ENCODE measurements at regions not wholly inside any gene's neighbourhood (a gene's known extent, or its start where the extent isn't known, plus 50 kb on each side); places are given as distances from the start of the nearest gene placed in this dataset.

DNA sequence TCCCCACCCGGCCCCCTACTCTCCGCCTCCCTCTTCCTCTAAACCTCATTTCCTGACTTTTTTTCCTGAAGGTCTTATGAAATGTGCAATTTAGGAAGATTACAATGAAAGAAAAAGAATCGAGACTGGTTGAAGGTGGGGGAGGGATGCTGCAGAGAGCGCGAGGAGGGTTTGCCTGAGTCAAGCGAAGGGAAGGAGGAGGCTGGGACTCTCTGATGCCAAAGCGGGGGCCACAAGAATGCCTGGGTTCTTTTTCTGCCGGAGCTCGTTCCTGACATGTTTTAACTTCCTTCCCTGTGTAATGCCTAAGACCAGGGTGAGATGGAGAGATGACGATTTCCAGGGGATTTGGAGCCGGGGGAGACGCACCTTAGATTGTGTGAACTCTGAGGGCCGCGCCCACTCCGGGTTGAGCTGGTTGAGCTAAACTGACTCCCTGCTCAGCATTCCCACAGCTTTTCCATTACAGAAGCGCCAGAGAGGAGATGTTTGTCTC, 270.5 kb upstream of the SORL1-AS1 start:
- Histone ChIP-seq H3K27me3 (ENCODE audit: insufficient read depth, low read length) (no peaks in the 10 kb centered on the region), H3K79me2 (ENCODE audit: insufficient read depth, low read length) (no peaks in the 10 kb centered on the region), H2AFZ (ENCODE audit: low read length) (peak overlapping the region; percentile 86), H3K4me2 (ENCODE audit: insufficient read depth, low read length) (peak overlapping the region; percentile 81), H3K27ac (ENCODE audit: low read depth, low read length) (no peak overlapping the region), H3K36me3 (ENCODE audit: insufficient read depth, low read length) (no peaks in the 10 kb centered on the region), H4K20me1 (ENCODE audit: insufficient read depth, low read length) (no peaks in the 10 kb centered on the region), H3K4me1 (ENCODE audit: insufficient read depth, low read length) (no peaks in the 10 kb centered on the region), H3K9me3 (ENCODE audit: low read depth, low read length) (no peaks in the 10 kb centered on the region), H3K4me3 (ENCODE audit: insufficient read depth, low read length) (peak overlapping the region; percentile 70)
- peak; percentile 69 for DNase-seq (ENCODE audit: insufficient read length, low spot score, missing footprints)
- TF ChIP-seq, protein P1, sequence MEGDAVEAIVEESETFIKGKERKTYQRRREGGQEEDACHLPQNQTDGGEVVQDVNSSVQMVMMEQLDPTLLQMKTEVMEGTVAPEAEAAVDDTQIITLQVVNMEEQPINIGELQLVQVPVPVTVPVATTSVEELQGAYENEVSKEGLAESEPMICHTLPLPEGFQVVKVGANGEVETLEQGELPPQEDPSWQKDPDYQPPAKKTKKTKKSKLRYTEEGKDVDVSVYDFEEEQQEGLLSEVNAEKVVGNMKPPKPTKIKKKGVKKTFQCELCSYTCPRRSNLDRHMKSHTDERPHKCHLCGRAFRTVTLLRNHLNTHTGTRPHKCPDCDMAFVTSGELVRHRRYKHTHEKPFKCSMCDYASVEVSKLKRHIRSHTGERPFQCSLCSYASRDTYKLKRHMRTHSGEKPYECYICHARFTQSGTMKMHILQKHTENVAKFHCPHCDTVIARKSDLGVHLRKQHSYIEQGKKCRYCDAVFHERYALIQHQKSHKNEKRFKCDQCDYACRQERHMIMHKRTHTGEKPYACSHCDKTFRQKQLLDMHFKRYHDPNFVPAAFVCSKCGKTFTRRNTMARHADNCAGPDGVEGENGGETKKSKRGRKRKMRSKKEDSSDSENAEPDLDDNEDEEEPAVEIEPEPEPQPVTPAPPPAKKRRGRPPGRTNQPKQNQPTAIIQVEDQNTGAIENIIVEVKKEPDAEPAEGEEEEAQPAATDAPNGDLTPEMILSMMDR (IDR thresholded peaks at IDR 0.05; ENCODE audit: extremely low read depth, low read depth, low read length) = no peak

DNA sequence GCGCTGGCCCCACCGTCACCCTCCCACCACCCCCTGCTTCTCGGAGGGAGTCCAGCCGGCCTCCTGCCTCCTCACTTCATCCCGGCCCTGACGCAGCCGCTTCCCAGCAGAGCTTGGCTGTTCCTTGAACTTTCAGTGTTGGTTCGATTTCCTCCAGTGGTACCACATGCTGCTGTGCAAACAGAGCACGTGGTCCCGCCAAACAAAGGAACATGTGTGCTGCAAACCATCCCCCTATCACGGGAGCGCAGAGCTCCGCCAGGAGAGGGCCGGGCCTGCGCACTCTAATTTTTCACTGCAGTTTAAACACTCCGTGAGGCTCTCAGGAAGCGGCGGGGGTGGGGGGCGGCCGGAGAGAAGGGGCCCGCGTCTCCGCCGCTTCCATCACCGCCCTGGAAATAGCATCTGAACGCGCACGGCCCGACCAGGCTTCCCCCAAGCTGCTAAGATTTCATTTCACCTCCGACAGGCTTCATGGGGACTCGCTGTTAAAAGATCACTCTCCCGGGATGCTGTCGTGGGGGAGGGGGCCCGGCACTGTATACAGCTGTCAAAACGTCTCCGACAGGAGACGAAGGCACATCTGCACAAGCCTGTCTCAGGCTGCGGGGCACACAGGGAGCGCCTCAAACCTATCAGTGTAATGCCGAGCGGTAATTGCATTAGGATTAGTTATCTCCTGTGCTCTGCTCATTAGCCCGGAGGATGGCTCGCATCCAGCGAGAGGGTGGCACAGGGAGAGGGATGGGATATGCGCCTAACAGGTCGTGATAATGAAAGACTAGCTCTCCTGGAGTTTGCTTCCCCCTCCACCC, 269.9 kb upstream of the SORL1-AS1 start:
- Histone ChIP-seq H3K36me3 (ENCODE audit: insufficient read depth, low read length) (no peaks in the 10 kb centered on the region), H3K9me3 (ENCODE audit: low read depth, low read length) (no peaks in the 10 kb centered on the region), H4K20me1 (ENCODE audit: insufficient read depth, low read length) (no peaks in the 10 kb centered on the region), H3K4me2 (ENCODE audit: insufficient read depth, low read length) (peak overlapping the region; percentile 81), H3K79me2 (ENCODE audit: insufficient read depth, low read length) (no peaks in the 10 kb centered on the region), H2AFZ (ENCODE audit: low read length) (peak overlapping the region; percentile 86), H3K4me1 (ENCODE audit: insufficient read depth, low read length) (no peaks in the 10 kb centered on the region), H3K4me3 (ENCODE audit: insufficient read depth, low read length) (peak overlapping the region; percentile 70), H3K27me3 (ENCODE audit: insufficient read depth, low read length) (no peaks in the 10 kb centered on the region), H3K27ac (ENCODE audit: low read depth, low read length) (no peak overlapping the region)
- peak; percentile 88 for DNase-seq (ENCODE audit: insufficient read length, low spot score, missing footprints)
- TF ChIP-seq, protein P1 (IDR thresholded peaks at IDR 0.05; ENCODE audit: extremely low read depth, low read depth, low read length) = no peak

DNA sequence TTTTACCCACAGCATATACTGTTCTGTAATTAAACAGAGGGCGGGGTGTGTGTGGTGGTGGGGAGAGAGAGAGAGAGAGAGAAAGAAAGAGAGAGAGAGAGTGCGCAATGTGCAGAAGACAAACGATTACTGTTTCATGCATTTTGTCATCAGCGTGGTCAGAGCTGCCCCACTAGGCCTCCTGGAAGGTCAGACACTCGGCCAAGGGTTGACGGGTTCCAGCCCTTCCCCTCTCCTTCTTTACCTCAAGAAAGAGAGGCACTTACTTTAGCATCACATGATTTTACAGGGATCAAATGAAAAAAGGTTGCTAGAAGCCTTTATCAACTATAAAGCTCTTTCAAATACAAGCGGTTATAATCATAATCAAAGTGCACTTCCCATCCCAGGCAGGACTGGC, 269.2 kb upstream of the SORL1-AS1 start:
- H3K4me3 ChIP-seq (ENCODE audit: insufficient read depth, low read length) = peak overlapping the region; percentile 70

DNA sequence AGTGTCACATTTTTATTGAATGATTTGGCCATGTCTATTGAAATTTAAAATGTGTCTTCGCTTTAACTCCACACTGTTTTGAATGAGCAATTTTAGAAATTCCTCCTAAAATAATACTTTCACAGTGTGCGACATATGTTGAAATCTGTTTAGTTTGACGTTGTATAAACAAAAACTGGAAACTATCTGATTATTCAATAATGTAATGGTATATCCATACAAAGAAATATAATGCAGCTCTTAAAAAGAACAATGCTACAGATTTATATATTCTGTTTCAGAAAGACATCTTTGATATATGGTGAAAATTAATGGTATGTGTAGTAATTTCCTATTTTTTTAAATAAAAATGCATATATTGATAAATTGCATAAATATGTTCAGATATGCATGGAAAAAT, 268.7 kb upstream of the SORL1-AS1 start:
- no peaks in the 10 kb centered on the region for H3K27me3 ChIP-seq (ENCODE audit: insufficient read depth, low read length)
- H3K4me3 ChIP-seq (ENCODE audit: insufficient read depth, low read length) = no peak overlapping the region
- no peak for DNase-seq (ENCODE audit: insufficient read length, low spot score, missing footprints)
- no peak overlapping the region for H3K4me2 ChIP-seq (ENCODE audit: insufficient read depth, low read length)
- no peak overlapping the region for H3K27ac ChIP-seq (ENCODE audit: low read depth, low read length)
- no peaks in the 10 kb centered on the region for H3K36me3 ChIP-seq (ENCODE audit: insufficient read depth, low read length)
- H3K9me3 ChIP-seq (ENCODE audit: low read depth, low read length) = no peaks in the 10 kb centered on the region
- H2AFZ ChIP-seq (ENCODE audit: low read length) = no peak overlapping the region
- TF ChIP-seq, protein P1 (IDR thresholded peaks at IDR 0.05; ENCODE audit: extremely low read depth, low read depth, low read length) = no peak
- no peaks in the 10 kb centered on the region for H3K79me2 ChIP-seq (ENCODE audit: insufficient read depth, low read length)
- H3K4me1 ChIP-seq (ENCODE audit: insufficient read depth, low read length) = no peaks in the 10 kb centered on the region
- H4K20me1 ChIP-seq (ENCODE audit: insufficient read depth, low read length) = no peaks in the 10 kb centered on the region

More for the DNA sequence above, 269.2 kb upstream of the SORL1-AS1 start:
- no peak for DNase-seq (ENCODE audit: insufficient read length, low spot score, missing footprints)
- Histone ChIP-seq H3K27ac (ENCODE audit: low read depth, low read length) (no peak overlapping the region), H3K27me3 (ENCODE audit: insufficient read depth, low read length) (no peaks in the 10 kb centered on the region), H3K9me3 (ENCODE audit: low read depth, low read length) (no peaks in the 10 kb centered on the region), H4K20me1 (ENCODE audit: insufficient read depth, low read length) (no peaks in the 10 kb centered on the region), H3K4me1 (ENCODE audit: insufficient read depth, low read length) (no peaks in the 10 kb centered on the region), H3K4me2 (ENCODE audit: insufficient read depth, low read length) (peak overlapping the region; percentile 81), H3K36me3 (ENCODE audit: insufficient read depth, low read length) (no peaks in the 10 kb centered on the region), H3K79me2 (ENCODE audit: insufficient read depth, low read length) (no peaks in the 10 kb centered on the region), H2AFZ (ENCODE audit: low read length) (peak overlapping the region; percentile 86)
- TF ChIP-seq, protein P1 (IDR thresholded peaks at IDR 0.05; ENCODE audit: extremely low read depth, low read depth, low read length) = no peak
